OCI-LY7 (cell line): ENCODE measurements at regions not wholly inside any gene's neighbourhood (a gene's known extent, or its start where the extent isn't known, plus 50 kb on each side); places are given as distances from the start of the nearest gene placed in this dataset.

Experiments used
- CTCF ChIP-seq: fragments of 200-600 bp; sonication (generic); conservative IDR thresholded peaks from 2 replicates; pipeline ENCODE4 v1.5.1; 2014; ENCODE audit warnings: mild to moderate bottlenecking, antibody characterized with exemption, low read length, moderate library complexity, mixed read lengths
- EZH2phosphoT487 ChIP-seq: fragments of 200-600 bp; sonication (generic); IDR thresholded peaks from 2 replicates; pipeline ENCODE4 v1.6.1; 2018; ENCODE audit warnings: low read depth, borderline replicate concordance, mild to moderate bottlenecking, mixed run types, antibody characterized with exemption, low read length, moderate library complexity, mixed read lengths

GRCh38 chr13:97112446-97113152, 109.5 kb upstream of the MBNL2 start:
- TF ChIP-seq CTCF (no peak), EZH2phosphoT487 (no peak)
